ENCODE measurements at regions not wholly inside any gene's neighbourhood (a gene's known extent, or its start where the extent isn't known, plus 50 kb on each side); places are given as distances from the start of the nearest gene placed in this dataset.

DNA sequence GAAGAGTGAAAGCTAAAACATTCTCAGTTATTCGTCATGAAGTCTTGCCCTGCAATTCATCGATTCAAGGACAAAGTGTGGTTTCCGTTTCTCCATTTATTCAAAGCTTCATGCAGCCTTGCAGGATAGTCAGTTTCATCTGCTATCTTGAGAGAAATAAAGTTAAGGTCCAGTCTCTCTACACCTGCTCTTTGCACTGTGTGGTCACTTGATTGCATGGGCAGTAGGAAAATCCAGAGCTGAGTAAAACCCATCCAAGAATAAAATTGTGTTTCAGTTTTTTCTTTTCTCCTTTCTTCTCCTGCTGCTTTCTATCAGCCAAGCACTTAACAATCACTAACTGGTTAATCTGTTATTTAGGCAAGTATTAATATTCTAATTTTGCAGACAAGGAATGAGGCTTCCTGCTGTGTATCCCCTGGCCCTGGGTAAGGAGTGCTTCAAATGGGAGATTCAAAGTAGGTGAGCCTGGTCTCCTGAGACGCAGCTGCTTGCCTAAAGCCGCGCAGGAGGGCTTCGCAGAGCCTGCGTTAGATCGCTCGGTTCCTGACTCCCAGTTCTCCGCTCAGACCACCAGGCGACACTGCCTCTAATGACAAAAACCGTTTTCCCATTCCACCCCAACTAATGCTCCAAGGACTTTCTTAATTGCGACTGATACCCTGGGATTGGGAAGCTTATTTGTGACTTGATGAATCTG lies 808.3 kb downstream of the TFAP2A start:
- no peak overlapping the region for H3K9ac ChIP-seq (ENCODE audit: low read depth in 1 of 2, low read length in 2 of 2)
- no peaks in the 10 kb centered on the region for H3K4me1 ChIP-seq (ENCODE audit: control insufficient read depth in 4 of 4, insufficient read depth in 4 of 4, low read length in 3 of 4)
- peaks cover 0 to 3% (median 0%) of the 10 kb centered on the region in 4 donors for H3K27me3 ChIP-seq (ENCODE audit: control insufficient read depth in 4 of 4, insufficient read depth in 4 of 4, low read length in 3 of 4)
- H3K4me3 ChIP-seq (ENCODE audit: low read depth in 1 of 3, low read length in 3 of 3): no peak overlapping the region
- 46% methylated on average over 14 of the region's 14 CpGs for WGBS
- DNase-seq (ENCODE audit: low spot score): no peak
- no peak overlapping the region for H3K27ac ChIP-seq (ENCODE audit: low read depth in 1 of 2, low read length in 2 of 2)
- H3K9me3 ChIP-seq (ENCODE audit: control insufficient read depth in 4 of 4, low read length in 3 of 4): no peaks in the 10 kb centered on the region
- TF ChIP-seq RXRA (IDR thresholded peaks at IDR 0.05) (no peak), SP1 (IDR thresholded peaks at IDR 0.05) (no peak), FOXA1 (IDR thresholded peaks at IDR 0.05) (no peak), NR2F2 (IDR thresholded peaks at IDR 0.05) (no peak), HNF4A (conservative IDR thresholded peaks at IDR 0.05) (no peak), YY1 (IDR thresholded peaks at IDR 0.05) (no peak), GABPA (IDR thresholded peaks at IDR 0.05 in 1 of 2, conservative IDR thresholded peaks at IDR 0.05 in 1 of 2) (no peak)
- TF ChIP-seq, protein P1, sequence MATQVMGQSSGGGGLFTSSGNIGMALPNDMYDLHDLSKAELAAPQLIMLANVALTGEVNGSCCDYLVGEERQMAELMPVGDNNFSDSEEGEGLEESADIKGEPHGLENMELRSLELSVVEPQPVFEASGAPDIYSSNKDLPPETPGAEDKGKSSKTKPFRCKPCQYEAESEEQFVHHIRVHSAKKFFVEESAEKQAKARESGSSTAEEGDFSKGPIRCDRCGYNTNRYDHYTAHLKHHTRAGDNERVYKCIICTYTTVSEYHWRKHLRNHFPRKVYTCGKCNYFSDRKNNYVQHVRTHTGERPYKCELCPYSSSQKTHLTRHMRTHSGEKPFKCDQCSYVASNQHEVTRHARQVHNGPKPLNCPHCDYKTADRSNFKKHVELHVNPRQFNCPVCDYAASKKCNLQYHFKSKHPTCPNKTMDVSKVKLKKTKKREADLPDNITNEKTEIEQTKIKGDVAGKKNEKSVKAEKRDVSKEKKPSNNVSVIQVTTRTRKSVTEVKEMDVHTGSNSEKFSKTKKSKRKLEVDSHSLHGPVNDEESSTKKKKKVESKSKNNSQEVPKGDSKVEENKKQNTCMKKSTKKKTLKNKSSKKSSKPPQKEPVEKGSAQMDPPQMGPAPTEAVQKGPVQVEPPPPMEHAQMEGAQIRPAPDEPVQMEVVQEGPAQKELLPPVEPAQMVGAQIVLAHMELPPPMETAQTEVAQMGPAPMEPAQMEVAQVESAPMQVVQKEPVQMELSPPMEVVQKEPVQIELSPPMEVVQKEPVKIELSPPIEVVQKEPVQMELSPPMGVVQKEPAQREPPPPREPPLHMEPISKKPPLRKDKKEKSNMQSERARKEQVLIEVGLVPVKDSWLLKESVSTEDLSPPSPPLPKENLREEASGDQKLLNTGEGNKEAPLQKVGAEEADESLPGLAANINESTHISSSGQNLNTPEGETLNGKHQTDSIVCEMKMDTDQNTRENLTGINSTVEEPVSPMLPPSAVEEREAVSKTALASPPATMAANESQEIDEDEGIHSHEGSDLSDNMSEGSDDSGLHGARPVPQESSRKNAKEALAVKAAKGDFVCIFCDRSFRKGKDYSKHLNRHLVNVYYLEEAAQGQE (IDR thresholded peaks at IDR 0.05): no peak
- TF ChIP-seq, protein P2, sequence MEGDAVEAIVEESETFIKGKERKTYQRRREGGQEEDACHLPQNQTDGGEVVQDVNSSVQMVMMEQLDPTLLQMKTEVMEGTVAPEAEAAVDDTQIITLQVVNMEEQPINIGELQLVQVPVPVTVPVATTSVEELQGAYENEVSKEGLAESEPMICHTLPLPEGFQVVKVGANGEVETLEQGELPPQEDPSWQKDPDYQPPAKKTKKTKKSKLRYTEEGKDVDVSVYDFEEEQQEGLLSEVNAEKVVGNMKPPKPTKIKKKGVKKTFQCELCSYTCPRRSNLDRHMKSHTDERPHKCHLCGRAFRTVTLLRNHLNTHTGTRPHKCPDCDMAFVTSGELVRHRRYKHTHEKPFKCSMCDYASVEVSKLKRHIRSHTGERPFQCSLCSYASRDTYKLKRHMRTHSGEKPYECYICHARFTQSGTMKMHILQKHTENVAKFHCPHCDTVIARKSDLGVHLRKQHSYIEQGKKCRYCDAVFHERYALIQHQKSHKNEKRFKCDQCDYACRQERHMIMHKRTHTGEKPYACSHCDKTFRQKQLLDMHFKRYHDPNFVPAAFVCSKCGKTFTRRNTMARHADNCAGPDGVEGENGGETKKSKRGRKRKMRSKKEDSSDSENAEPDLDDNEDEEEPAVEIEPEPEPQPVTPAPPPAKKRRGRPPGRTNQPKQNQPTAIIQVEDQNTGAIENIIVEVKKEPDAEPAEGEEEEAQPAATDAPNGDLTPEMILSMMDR (IDR thresholded peaks at IDR 0.05; ENCODE audit: low read depth, low read length, missing input control): no peak
- TF ChIP-seq, protein P3, sequence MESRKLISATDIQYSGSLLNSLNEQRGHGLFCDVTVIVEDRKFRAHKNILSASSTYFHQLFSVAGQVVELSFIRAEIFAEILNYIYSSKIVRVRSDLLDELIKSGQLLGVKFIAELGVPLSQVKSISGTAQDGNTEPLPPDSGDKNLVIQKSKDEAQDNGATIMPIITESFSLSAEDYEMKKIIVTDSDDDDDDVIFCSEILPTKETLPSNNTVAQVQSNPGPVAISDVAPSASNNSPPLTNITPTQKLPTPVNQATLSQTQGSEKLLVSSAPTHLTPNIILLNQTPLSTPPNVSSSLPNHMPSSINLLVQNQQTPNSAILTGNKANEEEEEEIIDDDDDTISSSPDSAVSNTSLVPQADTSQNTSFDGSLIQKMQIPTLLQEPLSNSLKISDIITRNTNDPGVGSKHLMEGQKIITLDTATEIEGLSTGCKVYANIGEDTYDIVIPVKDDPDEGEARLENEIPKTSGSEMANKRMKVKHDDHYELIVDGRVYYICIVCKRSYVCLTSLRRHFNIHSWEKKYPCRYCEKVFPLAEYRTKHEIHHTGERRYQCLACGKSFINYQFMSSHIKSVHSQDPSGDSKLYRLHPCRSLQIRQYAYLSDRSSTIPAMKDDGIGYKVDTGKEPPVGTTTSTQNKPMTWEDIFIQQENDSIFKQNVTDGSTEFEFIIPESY (IDR thresholded peaks at IDR 0.05): no peak
- no peaks in the 10 kb centered on the region for H3K36me3 ChIP-seq (ENCODE audit: control insufficient read depth in 4 of 4, insufficient read depth in 3 of 4, low read depth in 1 of 4, low read length in 3 of 4)

DNA sequence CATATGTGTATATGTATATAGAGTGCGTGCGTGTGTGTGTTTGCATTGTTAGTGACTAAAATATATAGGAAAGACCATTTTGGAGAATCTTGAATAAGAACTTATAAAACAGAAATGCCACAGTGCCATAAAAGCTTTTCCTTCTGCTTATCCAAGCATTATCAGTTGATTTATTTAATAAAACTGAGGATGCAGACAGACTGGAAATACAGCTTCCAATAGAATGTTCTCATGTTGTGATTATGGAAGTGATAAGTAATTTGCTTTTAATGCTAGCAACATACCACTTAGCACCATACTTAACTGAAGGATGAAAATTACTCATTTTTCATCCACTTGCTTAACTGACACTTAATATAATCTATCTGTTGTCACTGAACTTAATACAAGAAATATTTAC lies 820.1 kb downstream of the TFAP2A start:
- WGBS: 94% methylated on average over 2 of the region's 2 CpGs
- TF ChIP-seq NR2F2 (IDR thresholded peaks at IDR 0.05) (no peak), HNF4A (conservative IDR thresholded peaks at IDR 0.05) (no peak), RAD21 (IDR thresholded peaks at IDR 0.05) (no peak), FOXA1 (IDR thresholded peaks at IDR 0.05) (no peak), SP1 (IDR thresholded peaks at IDR 0.05) (no peak), TAF1 (conservative IDR thresholded peaks at IDR 0.05) (no peak), RXRA (IDR thresholded peaks at IDR 0.05) (no peak), FOXA2 (IDR thresholded peaks at IDR 0.05) (no peak)
- Histone ChIP-seq H3K9ac (ENCODE audit: low read depth in 1 of 2, low read length in 2 of 2) (no peak overlapping the region), H3K4me1 (ENCODE audit: control insufficient read depth in 4 of 4, insufficient read depth in 4 of 4, low read length in 3 of 4) (no peaks in the 10 kb centered on the region), H3K4me3 (ENCODE audit: low read depth in 1 of 3, low read length in 3 of 3) (no peak overlapping the region), H3K27ac (ENCODE audit: low read depth in 1 of 2, low read length in 2 of 2) (no peak overlapping the region), H3K27me3 (ENCODE audit: control insufficient read depth in 4 of 4, insufficient read depth in 4 of 4, low read length in 3 of 4) (no peaks in the 10 kb centered on the region), H3K36me3 (ENCODE audit: control insufficient read depth in 4 of 4, insufficient read depth in 3 of 4, low read depth in 1 of 4, low read length in 3 of 4) (no peaks in the 10 kb centered on the region), H3K9me3 (ENCODE audit: control insufficient read depth in 4 of 4, low read length in 3 of 4) (no peaks in the 10 kb centered on the region)
- no peak for DNase-seq (ENCODE audit: low spot score)

All from liver (tissue), 8 donors.